Activated CD8-positive, alpha-beta T cell treated with anti-CD3 and anti-CD28 coated beads, Interleukin-2, amount 10 ng/mL, durations not matched to agents 7 days and 5 days (primary cell): ENCODE measurements at regions not wholly inside any gene's neighbourhood (a gene's known extent, or its start where the extent isn't known, plus 50 kb on each side); places are given as distances from the start of the nearest gene placed in this dataset.

Source experiments
- ATAC-seq: fragments of 150-1000 bp; cut with Tn5 transposase; one replicate; pipeline ENCODE4 v1.10.0; 2021; ENCODE audit warnings: moderate library complexity
- CTCF ChIA-PET: fragments of 350-600 bp; sonication (Branson Sonifier 250); formaldehyde crosslinking; loops from one replicate; lab custom pipeline; 2021; ENCODE audit warnings: antibody characterized with exemption; lab: Charles Lee
- POLR2A ChIA-PET: fragments of 350-600 bp; sonication (Branson Sonifier 250); formaldehyde crosslinking; loops from one replicate; lab custom pipeline; 2021; ENCODE audit warnings: antibody characterized with exemption; lab: Charles Lee
- DNase-seq: peaks from one replicate; pipeline ENCODE4 v3.0.0-alpha.2; 2020
- H3K27ac Mint-ChIP-seq: one replicate; pipeline ENCODE4 v1.8.0; 2021; ENCODE audit warnings: mild to moderate bottlenecking, mixed read lengths
- H3K27me3 Mint-ChIP-seq: one replicate; pipeline ENCODE4 v1.8.0; 2021; ENCODE audit warnings: low read depth, mixed read lengths
- H3K36me3 Mint-ChIP-seq: one replicate; pipeline ENCODE4 v1.8.0; 2021; ENCODE audit warnings: low read depth, mixed read lengths
- H3K4me1 Mint-ChIP-seq: one replicate; pipeline ENCODE4 v1.8.0; 2021; ENCODE audit warnings: low read depth, mixed read lengths
- H3K4me3 Mint-ChIP-seq: one replicate; pipeline ENCODE4 v1.8.0; 2021; ENCODE audit warnings: mild to moderate bottlenecking, mixed read lengths
- H3K9me3 Mint-ChIP-seq: one replicate; pipeline ENCODE4 v1.8.0; 2022; ENCODE audit warnings: mixed read lengths; ENCODE audit not compliant: insufficient read depth

GRCh38 chr13:78413887-78414553 lies 189.3 kb downstream of the POU4F1 start:
- no peaks in the 10 kb centered on the region for H3K4me1 Mint-ChIP-seq
- no peak for ATAC-seq
- H3K27me3 Mint-ChIP-seq: no peaks in the 10 kb centered on the region
- DNase-seq: no peak
- H3K27ac Mint-ChIP-seq: no peak overlapping the region
- no peak overlapping the region for H3K4me3 Mint-ChIP-seq
- H3K9me3 Mint-ChIP-seq: no peaks in the 10 kb centered on the region
- no peaks in the 10 kb centered on the region for H3K36me3 Mint-ChIP-seq
- ChIA-PET CTCF (no interaction called here), POLR2A (no interaction called here)

GRCh38 chr13:78410847-78411246 lies 192.5 kb downstream of the POU4F1 start:
- no peaks in the 10 kb centered on the region for H3K36me3 Mint-ChIP-seq
- no peak overlapping the region for H3K4me3 Mint-ChIP-seq
- ATAC-seq (no peak), DNase-seq (no peak)
- H3K27ac Mint-ChIP-seq: no peak overlapping the region
- H3K4me1 Mint-ChIP-seq: no peaks in the 10 kb centered on the region
- ChIA-PET POLR2A (no interaction called here), CTCF (no interaction called here)
- H3K27me3 Mint-ChIP-seq: no peaks in the 10 kb centered on the region
- H3K9me3 Mint-ChIP-seq: no peaks in the 10 kb centered on the region

- ChIA-PET POLR2A (no interaction called here), CTCF (no interaction called here)
- Mint-ChIP-seq H3K36me3 (no peaks in the 10 kb centered on the region), H3K27ac (no peak overlapping the region), H3K9me3 (no peaks in the 10 kb centered on the region), H3K4me3 (no peak overlapping the region), H3K4me1 (no peaks in the 10 kb centered on the region), H3K27me3 (no peaks in the 10 kb centered on the region)
- DNase-seq (no peak), ATAC-seq (no peak)
Observed at GRCh38 chr13:78410164-78410563, 193.2 kb downstream of the POU4F1 start.

- H3K9me3 Mint-ChIP-seq: no peaks in the 10 kb centered on the region
- H3K36me3 Mint-ChIP-seq: no peaks in the 10 kb centered on the region
- POLR2A ChIA-PET: no interaction called here
- no peak for DNase-seq
- H3K4me1 Mint-ChIP-seq: no peaks in the 10 kb centered on the region
- no peak overlapping the region for H3K4me3 Mint-ChIP-seq
- CTCF ChIA-PET: no interaction called here
- ATAC-seq: no peak
- no peak overlapping the region for H3K27ac Mint-ChIP-seq
- peaks cover 3% of the 10 kb centered on the region for H3K27me3 Mint-ChIP-seq
Observed at GRCh38 chr13:78409172-78409571, 194.2 kb downstream of the POU4F1 start.

- ATAC-seq: no peak
- H3K9me3 Mint-ChIP-seq: no peaks in the 10 kb centered on the region
- POLR2A ChIA-PET: no interaction called here
- H3K4me3 Mint-ChIP-seq: no peak overlapping the region
- DNase-seq: no peak
- no peaks in the 10 kb centered on the region for H3K4me1 Mint-ChIP-seq
- no peaks in the 10 kb centered on the region for H3K36me3 Mint-ChIP-seq
- CTCF ChIA-PET: no interaction called here
- peaks cover 3% of the 10 kb centered on the region for H3K27me3 Mint-ChIP-seq
- H3K27ac Mint-ChIP-seq: no peak overlapping the region
Observed at GRCh38 chr13:78404846-78405360, 198.4 kb downstream of the POU4F1 start.

GRCh38 chr13:78402708-78403400 lies 200.5 kb downstream of the POU4F1 start:
- Mint-ChIP-seq H3K27ac (no peak overlapping the region), H3K36me3 (no peaks in the 10 kb centered on the region), H3K27me3 (peaks cover 3% of the 10 kb centered on the region), H3K4me1 (no peaks in the 10 kb centered on the region), H3K4me3 (no peak overlapping the region), H3K9me3 (no peaks in the 10 kb centered on the region)
- CTCF ChIA-PET: no interaction called here
- POLR2A ChIA-PET: no interaction called here
- no peak for ATAC-seq
- DNase-seq: no peak

- POLR2A ChIA-PET: no interaction called here
- CTCF ChIA-PET: no interaction called here
- H3K27me3 Mint-ChIP-seq: peaks cover 3% of the 10 kb centered on the region
Observed at GRCh38 chr13:78401873-78402707, 201.3 kb downstream of the POU4F1 start.

GRCh38 chr13:78398743-78399410 lies 204.5 kb downstream of the POU4F1 start:
- ATAC-seq (no peak), DNase-seq (no peak)
- H3K4me1 Mint-ChIP-seq: no peaks in the 10 kb centered on the region
- H3K36me3 Mint-ChIP-seq: no peaks in the 10 kb centered on the region
- no peaks in the 10 kb centered on the region for H3K27me3 Mint-ChIP-seq
- CTCF ChIA-PET: no interaction called here
- no peak overlapping the region for H3K4me3 Mint-ChIP-seq
- H3K27ac Mint-ChIP-seq: no peak overlapping the region
- POLR2A ChIA-PET: no interaction called here
- no peaks in the 10 kb centered on the region for H3K9me3 Mint-ChIP-seq

More at GRCh38 chr13:78401873-78402707, 201.3 kb downstream of the POU4F1 start:
- no peaks in the 10 kb centered on the region for H3K4me1 Mint-ChIP-seq
- no peaks in the 10 kb centered on the region for H3K9me3 Mint-ChIP-seq
- H3K4me3 Mint-ChIP-seq: no peak overlapping the region
- H3K36me3 Mint-ChIP-seq: no peaks in the 10 kb centered on the region
- DNase-seq (no peak), ATAC-seq (no peak)
- no peak overlapping the region for H3K27ac Mint-ChIP-seq

- H3K9me3 Mint-ChIP-seq: no peaks in the 10 kb centered on the region
- H3K27ac Mint-ChIP-seq: no peak overlapping the region
- H3K36me3 Mint-ChIP-seq: no peaks in the 10 kb centered on the region
- ATAC-seq (no peak), DNase-seq (no peak)
- ChIA-PET POLR2A (no interaction called here), CTCF (no interaction called here)
- no peaks in the 10 kb centered on the region for H3K4me1 Mint-ChIP-seq
- H3K27me3 Mint-ChIP-seq: no peaks in the 10 kb centered on the region
- no peak overlapping the region for H3K4me3 Mint-ChIP-seq
Observed at GRCh38 chr13:78393286-78394142, 209.8 kb downstream of the POU4F1 start.

GRCh38 chr13:78383899-78384298 lies 219.5 kb downstream of the POU4F1 start:
- POLR2A ChIA-PET: no interaction called here
- DNase-seq (no peak), ATAC-seq (no peak)
- H3K4me3 Mint-ChIP-seq: no peak overlapping the region
- no peak overlapping the region for H3K27ac Mint-ChIP-seq
- no peaks in the 10 kb centered on the region for H3K36me3 Mint-ChIP-seq
- CTCF ChIA-PET: no interaction called here
- no peaks in the 10 kb centered on the region for H3K27me3 Mint-ChIP-seq
- H3K9me3 Mint-ChIP-seq: no peaks in the 10 kb centered on the region
- no peaks in the 10 kb centered on the region for H3K4me1 Mint-ChIP-seq

GRCh38 chr13:78383071-78383484 lies 220.3 kb downstream of the POU4F1 start:
- DNase-seq: no peak
- Mint-ChIP-seq H3K36me3 (no peaks in the 10 kb centered on the region), H3K9me3 (no peaks in the 10 kb centered on the region), H3K27me3 (no peaks in the 10 kb centered on the region), H3K4me1 (no peaks in the 10 kb centered on the region), H3K27ac (no peak overlapping the region), H3K4me3 (no peak overlapping the region)
- no peak for ATAC-seq
- POLR2A ChIA-PET: no interaction called here
- CTCF ChIA-PET: no interaction called here
